ENCODE measurements at regions not wholly inside any gene's neighbourhood (a gene's known extent, or its start where the extent isn't known, plus 50 kb on each side); places are given as distances from the start of the nearest gene placed in this dataset.

- H3K9me3 ChIP-seq = no peaks in the 10 kb centered on the region
- 70 to 75% methylated on average over 1 of the region's 1 CpG for WGBS, 2 donors
These were observed 256.8 kb upstream of the NFIA start for GRCh38 chr1:60825593-60825992.

DNA sequence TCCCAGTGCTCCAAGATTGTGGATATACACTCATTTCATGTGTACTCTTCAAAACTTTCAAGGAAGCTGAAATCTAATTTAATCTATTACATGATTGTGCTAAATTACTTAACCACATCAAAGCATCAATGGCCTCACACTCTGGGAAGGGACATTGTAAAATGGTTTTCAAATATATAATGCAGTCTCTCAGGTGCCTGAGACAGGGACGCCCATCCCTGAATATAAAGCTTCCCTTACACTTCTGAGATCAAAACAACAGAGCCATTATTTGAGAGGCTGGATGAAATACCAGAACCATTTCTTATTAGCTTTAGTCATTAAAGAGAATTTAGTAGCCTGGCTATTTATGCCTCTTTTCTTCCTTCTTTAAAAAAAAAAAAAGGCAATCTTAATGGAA, 259.2 kb upstream of the NFIA start:
- TF ChIP-seq POLR2A (IDR thresholded peaks at IDR 0.05) = no peak
- TF ChIP-seq CTCF (IDR thresholded peaks at IDR 0.05) = no peak
- Histone ChIP-seq H3K4me3 (replicated peaks in 1 of 3) (no peak overlapping the region), H3K27ac (no peak overlapping the region), H3K4me1 (no peaks in the 10 kb centered on the region), H3K9me3 (no peaks in the 10 kb centered on the region), H3K27me3 (no peaks in the 10 kb centered on the region), H3K36me3 (no peaks in the 10 kb centered on the region)
- intact Hi-C loops (cut with DNase I) = no loop called here
- DNase-seq = no peak
- 91 to 93% methylated on average over 1 of the region's 1 CpG for WGBS, 2 donors

More at GRCh38 chr1:60825593-60825992, 256.8 kb upstream of the NFIA start:
- intact Hi-C loops (cut with DNase I) = no loop called here
- Histone ChIP-seq H3K36me3 (no peaks in the 10 kb centered on the region), H3K4me3 (replicated peaks in 1 of 3) (no peak overlapping the region), H3K4me1 (no peaks in the 10 kb centered on the region), H3K27me3 (no peaks in the 10 kb centered on the region), H3K27ac (no peak overlapping the region)
- DNase-seq = peak; percentile 5 to 19
- TF ChIP-seq POLR2A (IDR thresholded peaks at IDR 0.05) (no peak), CTCF (IDR thresholded peaks at IDR 0.05) (no peak)

- H3K27ac ChIP-seq = no peak overlapping the region
- no peaks in the 10 kb centered on the region for H3K27me3 ChIP-seq
- TF ChIP-seq CTCF (IDR thresholded peaks at IDR 0.05) = no peak
- no peak for TF ChIP-seq POLR2A (IDR thresholded peaks at IDR 0.05)
- no peaks in the 10 kb centered on the region for H3K9me3 ChIP-seq
- no peaks in the 10 kb centered on the region for H3K36me3 ChIP-seq
- intact Hi-C loops (cut with DNase I) = no loop called here
- no peaks in the 10 kb centered on the region for H3K4me1 ChIP-seq
- no peak for DNase-seq
- H3K4me3 ChIP-seq (replicated peaks in 1 of 3) = no peak overlapping the region
- 86 to 94% methylated on average over 1 of the region's 1 CpG for WGBS, 2 donors
These were observed 260.1 kb upstream of the NFIA start for GRCh38 chr1:60822252-60822651.

GRCh38 chr1:60821156-60821555, 261.2 kb upstream of the NFIA start:
- no peaks in the 10 kb centered on the region for H3K9me3 ChIP-seq
- no peaks in the 10 kb centered on the region for H3K36me3 ChIP-seq
- no peaks in the 10 kb centered on the region for H3K4me1 ChIP-seq
- TF ChIP-seq CTCF (IDR thresholded peaks at IDR 0.05) = no peak
- no peak for TF ChIP-seq POLR2A (IDR thresholded peaks at IDR 0.05)
- H3K27me3 ChIP-seq = no peaks in the 10 kb centered on the region
- intact Hi-C loops (cut with DNase I) = no loop called here
- H3K4me3 ChIP-seq (replicated peaks in 1 of 3) = no peak overlapping the region
- H3K27ac ChIP-seq = no peak overlapping the region
- no peak for DNase-seq
- 87 to 98% methylated on average over 1 of the region's 1 CpG for whole genome bisulfite sequencing, 2 donors

DNA sequence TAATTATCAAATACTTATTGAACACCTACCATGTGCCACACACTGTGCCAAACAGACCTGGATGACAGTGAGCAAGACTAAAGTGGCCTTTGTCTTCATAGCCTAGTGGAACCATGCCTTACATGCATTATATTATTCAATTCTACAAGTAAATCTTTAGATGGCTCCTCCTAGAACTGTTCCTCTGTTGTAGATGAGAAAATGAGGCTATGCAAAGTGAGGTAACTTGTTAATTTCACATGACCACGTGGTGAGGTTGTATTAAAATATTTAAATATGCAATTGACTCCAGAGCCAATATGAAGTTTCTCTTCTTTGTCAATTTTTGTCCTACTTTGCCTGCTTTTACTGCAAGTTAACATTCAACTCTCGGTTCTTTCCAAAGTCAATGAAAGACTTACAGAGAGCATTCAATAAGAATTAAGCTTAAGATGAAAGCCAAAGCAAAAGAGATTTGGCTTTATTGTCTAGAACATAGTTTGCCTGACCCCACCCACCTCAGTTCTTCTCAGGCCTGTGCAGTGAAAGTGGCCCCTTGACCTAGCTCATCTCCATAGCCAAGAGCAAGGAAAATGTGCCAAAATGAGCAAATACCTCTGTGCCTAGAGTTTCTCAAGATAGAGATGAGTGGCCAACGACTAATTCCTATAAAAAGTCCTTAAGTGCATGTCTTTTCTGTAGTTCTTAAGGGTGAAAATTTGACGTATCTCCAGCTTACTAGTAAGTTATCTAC, 263.2 kb upstream of the NFIA start:
- Histone ChIP-seq H3K27me3 (no peaks in the 10 kb centered on the region), H3K4me3 (replicated peaks in 1 of 3) (no peak overlapping the region), H3K27ac (no peak overlapping the region), H3K9me3 (no peaks in the 10 kb centered on the region), H3K4me1 (no peaks in the 10 kb centered on the region), H3K36me3 (no peaks in the 10 kb centered on the region)
- WGBS, 2 donors = 67 to 74% methylated on average over 4 of the region's 4 CpGs
- DNase-seq = no peak
- intact Hi-C loops (cut with DNase I) = no loop called here
- TF ChIP-seq POLR2A (IDR thresholded peaks at IDR 0.05) (no peak), CTCF (IDR thresholded peaks at IDR 0.05) (no peak)

Data from thyroid gland (tissue), 4 donors.